NCI-H446 (cell line): ENCODE measurements at regions not wholly inside any gene's neighbourhood (a gene's known extent, or its start where the extent isn't known, plus 50 kb on each side); places are given as distances from the start of the nearest gene placed in this dataset.

Experiments used
- DNase-seq, 2 experiments: peaks; one replicate each; lab custom pipeline; 2025; lab: John Stamatoyannopoulos, UW

DNA sequence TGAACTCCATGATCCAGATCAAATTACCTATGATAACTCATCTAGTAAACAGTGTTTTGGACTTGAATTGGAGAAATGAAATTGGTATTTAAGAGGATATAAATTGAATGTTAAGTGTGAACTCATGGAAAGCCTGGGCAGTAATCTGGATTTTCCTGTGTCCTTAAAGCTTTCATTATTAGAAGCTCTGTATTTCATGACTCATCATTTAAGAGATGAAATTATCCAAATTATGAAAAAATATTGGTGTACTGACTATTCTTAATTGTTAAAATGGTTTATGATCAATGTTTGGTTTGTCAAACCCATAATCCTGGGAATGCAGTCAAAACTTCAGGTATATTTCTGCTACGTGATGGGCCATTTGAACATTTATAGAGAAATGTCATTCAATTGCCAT lies 332.2 kb upstream of the ST6GAL2 start:
- no peak for DNase-seq

DNA sequence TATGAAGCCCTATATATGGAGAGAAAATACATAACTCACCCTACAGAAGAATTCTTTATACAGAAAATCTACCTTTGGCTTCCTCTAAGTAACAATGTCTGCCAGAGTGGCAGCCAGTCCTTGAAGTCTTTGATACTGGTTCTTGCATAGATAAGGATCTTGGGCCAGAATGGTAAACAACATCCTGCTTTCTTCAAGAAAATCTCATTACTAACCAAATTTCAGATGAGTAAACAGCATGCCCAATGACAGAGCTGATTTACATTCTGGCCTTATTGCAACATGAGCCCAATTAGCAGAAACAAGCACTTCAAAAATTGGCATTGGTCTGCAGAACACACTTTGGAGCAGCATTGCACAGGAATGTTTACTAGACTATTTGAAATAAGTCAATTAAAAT lies 336.5 kb upstream of the ST6GAL2 start:
- no peak for DNase-seq

DNA sequence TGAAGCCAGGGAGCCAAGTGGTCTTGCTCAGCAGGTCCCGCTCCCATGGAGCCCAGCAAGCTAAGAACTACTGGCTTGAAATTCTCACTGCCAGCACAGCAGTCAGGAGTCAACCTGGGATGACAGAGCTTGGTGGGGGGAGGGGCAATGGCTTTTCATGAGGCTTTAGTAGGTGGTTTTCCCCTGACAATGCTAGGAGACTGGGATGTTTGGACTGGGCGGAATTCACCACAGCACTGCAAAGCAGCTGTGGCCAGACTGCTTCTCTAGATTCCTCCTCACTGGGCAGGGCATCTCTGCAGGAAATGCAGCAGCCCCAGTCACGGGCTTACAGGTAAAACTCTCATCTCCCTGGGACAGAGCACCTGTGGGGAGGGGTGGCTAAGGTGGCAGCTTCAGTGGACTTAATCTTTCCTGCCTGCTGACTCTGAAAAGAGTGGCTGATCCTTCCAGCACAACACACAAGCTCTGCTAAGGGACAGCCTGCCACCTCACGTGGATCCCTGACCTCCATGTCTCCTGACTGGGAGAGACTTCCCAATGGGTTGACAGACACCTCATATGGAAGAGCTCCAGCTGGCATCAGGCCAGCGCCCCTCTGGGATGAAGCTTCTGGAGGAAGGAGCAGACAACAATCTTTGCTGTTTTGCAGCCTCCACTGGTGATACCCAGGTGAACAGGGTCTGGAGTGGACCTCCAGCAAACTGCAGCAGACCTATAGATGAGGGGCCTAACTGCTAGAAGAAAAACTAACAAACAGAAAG lies 349.7 kb upstream of the ST6GAL2 start:
- DNase-seq: no peak

DNA sequence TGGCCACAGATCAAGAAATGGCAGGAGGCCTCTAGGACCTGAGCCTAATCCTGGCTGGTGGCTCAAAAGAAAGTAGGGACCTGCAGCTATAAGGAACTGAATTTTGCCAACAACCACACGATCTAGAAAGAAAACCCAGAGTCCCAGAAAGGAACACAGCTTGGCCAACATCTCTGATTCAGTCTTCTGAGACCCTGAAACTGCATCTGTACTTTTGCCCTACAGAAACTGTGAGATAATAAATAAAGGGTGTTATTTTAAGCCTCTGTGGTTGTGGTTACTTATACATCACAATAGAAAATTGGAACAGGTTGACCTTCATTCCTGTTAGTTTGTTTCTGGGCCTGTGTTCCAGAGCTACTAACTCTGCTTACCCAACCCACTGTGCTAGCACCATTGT lies 356.8 kb upstream of the ST6GAL2 start:
- no peak for DNase-seq

DNA sequence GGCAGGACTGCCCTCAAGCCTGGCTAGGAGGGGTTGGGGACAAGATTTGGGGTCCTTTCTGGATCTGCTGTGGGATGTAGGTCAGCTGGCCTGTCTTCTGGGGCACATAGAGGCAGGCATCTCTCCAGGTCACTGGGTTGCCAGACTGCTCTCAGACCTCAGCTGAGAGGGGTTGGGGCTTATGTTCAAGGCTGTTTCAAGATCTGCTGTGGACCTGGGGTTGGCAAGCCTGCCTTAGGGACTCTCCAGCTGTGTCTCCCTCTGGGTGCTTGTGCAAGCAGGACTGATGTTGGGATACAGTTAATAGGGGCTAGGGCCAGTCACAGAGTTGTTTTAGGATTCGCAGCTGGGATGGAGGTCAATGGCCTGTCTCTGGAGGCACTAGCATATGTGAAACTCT lies 363.0 kb upstream of the ST6GAL2 start:
- DNase-seq: no peak

DNA sequence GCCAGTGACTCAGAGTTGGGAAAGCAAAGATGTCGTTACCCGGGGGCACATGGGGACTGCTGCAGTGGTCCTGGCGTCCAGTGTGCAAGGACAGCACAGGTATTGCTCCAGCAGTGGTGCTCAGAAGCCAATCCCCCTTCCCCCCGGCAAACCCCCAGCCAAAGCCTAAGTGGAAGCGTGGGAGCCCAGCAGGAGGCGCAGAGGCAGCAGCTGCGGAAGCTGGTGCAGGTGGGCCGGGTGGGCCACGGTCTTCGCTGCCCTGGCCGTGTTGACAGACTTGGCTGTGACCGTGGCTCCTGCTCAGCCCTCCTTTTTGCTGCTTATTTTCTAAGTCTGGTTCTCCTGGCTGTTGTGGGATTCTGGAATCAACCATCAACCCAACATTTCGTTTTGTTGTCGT lies 369.8 kb upstream of the ST6GAL2 start:
- no peak for DNase-seq

DNA sequence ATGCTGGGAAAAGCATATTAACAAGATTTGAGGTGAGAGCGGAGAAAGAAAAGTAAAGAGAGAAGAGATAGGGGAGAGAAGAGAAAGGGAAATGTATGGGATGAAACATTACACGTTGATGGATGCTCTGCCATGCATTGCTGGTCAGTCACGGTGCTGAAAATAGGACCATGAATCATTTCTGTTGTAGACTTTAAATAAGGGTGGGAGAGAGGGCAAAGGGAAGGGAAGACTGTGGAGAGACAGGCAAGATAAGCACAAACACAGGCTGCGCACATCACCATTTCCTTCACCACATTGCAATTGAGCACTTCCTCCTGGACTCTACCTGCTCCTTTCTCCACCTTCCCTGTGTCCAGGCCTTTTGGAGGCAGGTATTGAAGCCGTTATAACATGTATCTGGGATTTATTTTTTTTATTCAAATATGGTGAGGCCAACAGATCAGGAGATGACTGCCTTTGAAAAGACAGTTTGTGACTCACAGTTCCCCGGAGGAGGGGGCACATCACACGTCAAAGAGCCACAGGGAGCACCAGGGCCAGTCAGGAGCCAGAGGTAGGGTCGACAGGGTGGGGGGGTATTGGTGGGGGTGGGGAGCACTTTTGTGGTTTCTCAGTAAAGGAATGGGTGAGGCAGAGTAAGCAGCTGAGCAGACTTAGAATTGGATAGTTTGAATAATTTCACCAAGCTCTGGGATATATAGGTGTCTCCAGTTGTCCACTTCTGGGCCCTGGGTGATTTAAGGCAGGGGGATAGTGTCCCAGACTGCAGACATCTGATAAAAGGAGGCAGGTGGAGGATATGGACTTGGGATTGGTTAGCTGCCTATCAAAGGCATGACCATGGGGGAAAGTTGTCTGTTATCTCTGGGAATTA lies 372.8 kb upstream of the ST6GAL2 start:
- no peak for DNase-seq

DNA sequence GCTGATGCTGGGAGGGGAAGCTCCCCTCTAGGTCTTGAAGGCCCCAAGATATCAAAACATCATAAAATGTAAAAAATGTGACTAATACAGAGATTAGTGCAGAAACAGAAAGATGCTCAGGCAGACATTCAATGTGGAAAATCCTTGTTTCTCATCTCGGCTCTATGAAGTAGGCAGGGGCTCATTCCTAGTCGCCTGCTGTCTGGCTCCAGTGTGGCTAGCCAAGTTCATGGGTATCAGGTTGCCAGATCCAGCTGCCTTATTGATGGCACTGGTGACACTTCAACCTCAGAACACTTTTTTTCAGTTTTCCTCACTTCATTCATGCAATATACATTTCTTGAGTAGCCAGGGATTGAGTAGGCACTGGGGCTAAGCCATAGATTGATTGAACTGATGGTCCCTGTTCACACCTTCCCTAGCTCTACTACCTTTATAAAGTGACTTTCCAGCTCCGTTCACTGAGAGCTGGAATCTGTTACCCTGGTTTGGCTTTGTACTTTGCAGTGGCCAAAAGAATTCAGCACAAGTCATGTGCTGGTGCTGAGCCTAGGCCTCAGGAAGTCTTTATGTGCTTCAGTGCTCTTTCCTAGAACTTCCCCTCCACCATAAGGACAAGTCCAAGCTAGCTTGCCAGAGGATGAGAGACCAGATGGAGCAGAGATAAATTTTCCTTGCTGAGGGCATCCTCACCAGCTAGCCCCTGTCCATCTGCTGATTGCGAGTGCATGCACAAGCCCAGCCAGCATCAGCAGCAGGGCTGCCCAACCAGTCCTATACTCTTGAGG lies 373.6 kb upstream of the ST6GAL2 start:
- no peak for DNase-seq

DNA sequence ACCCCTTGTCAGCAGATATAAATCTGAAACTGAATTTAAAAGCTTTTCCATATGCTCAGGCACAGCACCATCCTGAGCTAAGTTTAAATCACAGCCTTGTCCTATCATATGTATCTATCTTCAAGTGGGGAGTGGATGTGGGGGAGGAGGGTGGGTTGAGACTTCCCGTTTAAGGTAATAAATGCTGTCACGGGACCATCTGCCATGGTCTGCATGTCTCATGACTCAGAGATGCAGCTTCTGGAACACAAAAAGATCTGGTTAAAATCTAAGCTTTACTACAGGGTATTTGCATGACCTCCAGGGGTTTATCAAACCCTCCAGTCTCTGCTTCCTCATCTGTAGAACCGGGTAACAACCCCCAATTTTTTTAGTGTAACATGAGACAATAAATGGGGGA lies 377.7 kb upstream of the ST6GAL2 start:
- no peak for DNase-seq

DNA sequence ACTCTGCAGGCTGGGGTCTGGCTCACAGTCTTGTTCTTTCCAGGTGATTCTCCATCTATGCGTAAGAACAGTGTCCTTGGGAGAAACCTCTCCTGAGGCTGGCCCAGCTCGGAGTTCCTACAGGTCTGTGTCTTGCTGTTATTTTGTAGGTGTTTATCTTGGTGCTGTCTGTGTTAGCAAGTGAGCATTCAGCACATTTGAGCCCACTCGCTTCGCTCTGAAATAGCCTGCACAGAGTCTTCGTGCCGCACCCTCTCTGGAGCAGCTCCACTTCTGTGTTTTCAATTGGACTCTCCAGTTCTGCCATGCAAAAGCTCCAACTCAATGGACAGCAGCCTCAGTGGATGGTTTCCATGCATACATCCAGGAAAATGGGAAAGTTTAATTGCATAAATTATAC lies 378.2 kb upstream of the ST6GAL2 start:
- no peak for DNase-seq

DNA sequence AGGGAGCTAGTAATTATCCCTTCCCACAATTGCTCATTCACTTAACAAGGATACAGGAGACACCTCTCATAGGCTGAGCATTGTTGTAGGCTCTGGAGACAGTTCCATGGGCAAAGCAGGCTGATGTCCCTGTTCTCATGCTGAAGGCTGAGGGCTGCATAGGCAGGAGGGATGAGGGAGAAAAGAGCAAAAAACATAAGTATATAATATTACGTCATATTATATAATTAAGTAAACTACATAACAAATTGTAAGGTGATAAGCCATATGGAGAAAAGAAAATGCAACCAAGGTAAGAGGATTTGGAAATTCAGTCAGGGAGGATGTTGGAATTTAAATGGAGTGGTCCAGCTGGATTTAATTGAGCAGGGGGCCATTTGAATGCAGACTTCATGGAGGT lies 380.6 kb upstream of the ST6GAL2 start:
- DNase-seq: no peak

DNA sequence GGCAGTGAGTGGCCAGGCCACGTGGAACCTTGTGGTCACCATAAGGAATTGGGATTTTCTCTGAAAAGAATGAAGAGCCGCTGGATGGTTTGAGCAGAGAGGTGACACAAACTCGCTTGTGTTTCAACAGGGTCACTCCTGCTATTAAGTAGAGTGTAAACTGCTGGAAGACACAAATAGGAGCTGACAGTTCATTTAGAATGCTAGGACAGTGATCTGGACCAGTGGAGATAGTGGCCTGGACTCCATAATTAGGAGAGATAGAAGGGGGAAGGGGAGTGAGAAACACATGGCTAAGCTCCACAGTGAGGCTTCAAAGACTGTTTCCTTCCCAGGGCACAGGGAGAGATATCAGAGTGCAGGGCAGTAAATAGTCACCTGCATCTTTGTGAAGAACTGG lies 381.1 kb upstream of the ST6GAL2 start:
- DNase-seq: no peak

DNA sequence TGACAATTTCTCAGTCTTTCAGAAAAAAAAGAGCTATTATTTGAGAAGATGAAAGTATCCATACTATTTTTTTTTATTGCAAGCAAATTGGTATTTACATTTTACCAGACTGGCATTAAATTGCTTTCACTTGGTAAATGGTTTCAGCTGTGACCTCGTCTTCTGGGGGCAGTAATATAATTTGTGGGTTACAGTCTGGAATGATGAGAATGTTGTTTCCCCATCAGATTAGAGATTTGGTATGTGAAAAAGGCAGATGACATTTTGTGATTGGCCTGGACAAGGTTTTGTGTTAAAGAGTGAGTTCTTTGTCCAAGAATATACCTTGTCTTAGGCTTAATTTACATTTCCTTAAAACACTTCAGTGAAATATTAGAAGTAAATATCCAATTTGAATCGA lies 390.1 kb upstream of the ST6GAL2 start:
- no peak for DNase-seq

DNA sequence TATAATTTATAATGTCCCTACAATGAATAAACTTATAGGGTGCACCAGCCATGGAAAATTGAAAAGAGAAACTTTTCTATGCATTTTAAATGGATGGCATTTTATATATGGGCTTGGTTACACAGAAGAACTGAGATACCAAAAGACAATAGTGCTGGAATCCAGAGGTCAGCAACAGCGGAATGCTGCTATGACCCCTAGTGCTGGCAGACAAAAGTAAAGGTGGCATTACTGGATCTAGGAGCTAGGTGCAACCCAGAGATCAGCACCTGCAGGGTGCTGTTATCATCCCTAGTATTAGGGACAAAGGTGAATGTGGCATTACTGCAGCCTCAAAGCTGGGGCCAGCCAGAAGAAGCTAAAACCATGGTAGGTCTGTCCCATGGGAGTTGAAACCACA lies 392.7 kb upstream of the ST6GAL2 start:
- no peak for DNase-seq

DNA sequence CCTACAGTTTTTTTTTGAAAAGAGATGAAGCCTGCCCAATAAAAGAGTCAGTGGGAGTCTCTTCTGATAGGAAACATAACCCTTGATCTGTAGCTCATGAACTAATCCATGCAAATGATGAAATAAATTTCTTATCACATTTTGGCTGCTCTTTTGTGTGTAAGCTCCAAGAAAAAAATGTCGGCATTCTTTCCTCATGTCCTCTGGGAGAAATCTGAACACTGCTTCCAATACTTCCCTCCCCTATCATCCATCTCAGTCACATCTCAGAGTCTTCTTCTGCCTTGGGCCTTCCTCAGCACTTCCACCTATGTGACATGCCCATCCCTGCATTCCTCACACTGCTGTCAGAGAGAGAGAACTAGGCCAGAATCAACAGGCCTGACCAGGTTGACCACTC lies 395.7 kb upstream of the ST6GAL2 start:
- no peak for DNase-seq

DNA sequence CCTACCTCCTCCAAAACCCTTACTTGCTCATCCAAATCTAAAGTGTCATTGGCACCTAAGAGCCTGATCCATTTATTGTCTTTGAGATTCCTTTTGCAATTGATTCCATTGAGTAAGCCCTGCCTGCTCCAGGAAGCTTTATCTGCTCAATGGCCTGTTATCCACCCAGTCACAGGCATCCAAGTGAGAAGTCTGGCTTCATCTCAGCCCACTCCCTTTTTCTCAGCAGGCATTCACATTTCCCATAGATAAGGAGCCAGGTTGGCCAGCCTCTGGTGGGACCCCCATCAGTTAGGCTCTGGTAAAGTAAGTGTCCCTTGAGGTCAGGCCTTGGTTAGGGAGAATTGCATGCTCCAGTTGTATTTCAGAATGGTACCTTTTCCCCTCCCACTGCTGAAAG lies 396.2 kb upstream of the ST6GAL2 start:
- no peak for DNase-seq

DNA sequence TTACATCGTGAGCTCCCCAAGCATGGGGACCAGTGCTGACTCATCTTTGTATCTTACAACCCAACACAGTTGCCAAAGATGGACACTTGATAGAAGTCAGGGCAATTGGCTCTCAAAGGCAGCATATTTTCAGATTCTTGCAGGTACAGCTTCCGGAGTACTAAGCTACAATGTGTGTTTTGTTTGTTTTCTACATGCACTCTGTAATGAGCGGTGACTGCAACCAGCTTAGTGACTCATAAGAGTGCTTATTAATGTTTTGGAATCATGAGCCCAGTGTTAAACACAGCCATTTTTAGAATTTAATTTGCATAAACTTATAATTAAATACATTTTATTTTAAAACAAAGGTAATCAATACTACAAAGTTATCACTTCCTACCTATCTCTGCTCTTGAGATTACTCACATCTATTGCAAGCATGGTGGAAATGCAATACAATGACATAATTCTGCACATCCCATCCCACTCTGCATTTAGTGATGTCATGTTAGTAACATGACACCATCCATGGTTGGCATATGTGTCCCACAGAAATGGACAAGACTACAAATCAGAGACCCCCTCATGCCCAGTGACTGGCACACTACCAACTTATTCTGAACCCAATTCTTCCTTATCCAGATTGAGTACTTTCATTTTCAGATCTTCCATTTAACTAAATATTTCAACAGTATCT lies 399.8 kb upstream of the ST6GAL2 start:
- DNase-seq: no peak

DNA sequence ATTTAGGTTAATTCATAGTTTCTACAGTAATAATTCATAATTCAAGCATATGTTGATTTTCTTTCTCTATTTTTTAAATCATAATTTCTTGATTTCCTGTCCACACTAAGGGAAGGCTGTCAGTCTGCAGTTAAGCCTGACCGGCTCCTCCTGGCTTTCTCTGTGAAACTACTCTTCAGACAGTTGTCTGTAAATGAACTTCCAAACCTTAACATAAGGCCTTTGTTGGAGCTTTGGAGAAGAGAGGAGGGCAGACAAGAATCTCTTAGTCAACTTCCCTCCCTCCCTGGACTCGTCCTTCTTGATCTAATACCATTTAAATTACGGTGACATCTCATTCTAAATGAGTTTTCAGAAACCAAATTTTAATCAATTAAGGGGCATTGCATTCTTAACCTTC lies 404.1 kb upstream of the ST6GAL2 start:
- DNase-seq: no peak

DNA sequence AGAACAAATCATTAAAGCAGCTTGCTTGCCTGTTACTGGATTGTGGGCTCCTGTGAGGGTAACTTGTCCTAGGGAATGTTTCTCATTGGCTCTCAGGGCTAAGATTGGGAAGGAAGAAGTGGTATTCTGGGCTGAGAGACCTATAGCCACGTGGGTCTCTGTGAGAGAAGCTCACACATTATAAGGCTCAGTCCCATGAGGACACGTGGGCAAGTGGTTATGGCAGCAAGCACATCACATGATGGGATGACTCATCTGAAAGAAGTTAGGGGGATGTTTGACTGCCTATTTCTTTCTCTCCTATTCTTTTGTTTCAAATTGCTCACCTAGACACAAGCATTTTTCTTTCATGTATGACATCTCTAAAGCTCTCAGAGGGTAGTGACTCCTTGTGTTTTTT lies 418.0 kb upstream of the ST6GAL2 start:
- DNase-seq: no peak

DNA sequence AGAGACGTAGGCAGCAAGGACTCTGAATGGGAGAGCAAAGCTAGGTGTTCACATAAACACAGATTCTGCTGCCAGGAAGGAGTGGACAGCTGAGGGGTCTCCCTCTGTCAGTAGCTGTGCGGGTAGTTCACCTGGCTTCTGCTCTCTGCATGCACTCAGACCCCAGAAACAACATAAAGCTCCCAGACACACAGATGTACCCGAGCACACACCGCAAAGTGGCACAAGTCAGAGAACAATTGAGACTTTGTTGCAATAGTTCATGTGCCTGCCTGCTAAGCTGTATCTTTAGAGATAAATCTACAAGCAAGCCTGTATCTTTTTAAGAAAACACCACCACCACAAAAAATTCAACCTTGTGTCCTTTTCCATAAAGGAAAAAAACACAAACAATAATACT lies 420.0 kb upstream of the ST6GAL2 start:
- DNase-seq: no peak

DNA sequence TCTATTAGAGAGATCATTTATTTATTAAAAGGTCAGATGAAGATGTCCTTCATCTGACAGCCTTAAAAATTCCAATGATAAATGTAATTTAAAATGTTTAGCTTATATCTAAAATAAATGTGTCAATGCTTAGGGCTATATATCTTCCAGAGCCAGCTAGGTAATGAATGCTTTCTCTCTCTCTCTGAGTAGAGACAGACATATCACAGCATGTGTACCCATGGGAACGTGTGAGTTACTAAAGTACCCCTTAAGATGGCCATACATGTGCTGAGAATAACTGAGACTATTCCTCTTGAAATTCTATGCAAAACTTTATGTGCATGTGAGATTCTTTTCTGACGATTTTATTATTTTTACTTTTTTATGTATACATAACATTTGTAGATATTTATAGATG lies 420.9 kb upstream of the ST6GAL2 start:
- no peak for DNase-seq

DNA sequence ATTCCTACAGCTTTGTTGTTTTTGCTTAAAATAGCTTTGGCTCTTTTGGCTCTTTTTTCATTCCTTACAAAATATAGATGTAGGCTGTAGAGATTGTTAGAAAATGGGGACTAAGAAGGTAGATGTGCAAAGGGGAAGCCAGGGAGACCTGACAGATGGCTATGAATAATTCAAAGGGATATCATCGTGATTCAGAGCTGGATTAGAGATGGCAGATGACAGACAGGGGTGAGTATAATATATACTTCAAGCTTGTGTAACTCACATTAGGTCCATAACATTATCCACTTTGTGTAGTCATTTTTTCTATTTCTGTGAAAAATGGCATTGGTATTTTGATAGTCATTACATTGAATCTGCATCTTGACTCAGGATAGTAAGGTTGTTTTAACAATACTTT lies 422.9 kb upstream of the ST6GAL2 start:
- peak in 1 of 2 experiments; percentile 47 for DNase-seq
